IMR-90 (cell line): ENCODE measurements at regions not wholly inside any gene's neighbourhood (a gene's known extent, or its start where the extent isn't known, plus 50 kb on each side); places are given as distances from the start of the nearest gene placed in this dataset.
A peak's percentile ranks its signal among the peaks of the same experiment; 100 is the strongest.

Experiments used
- ATAC-seq: fragments of 200-7000 bp; cut with Tn5 transposase; 2 replicates; pipeline ENCODE4 v1.9.1; 2020; ENCODE audit warnings: low read depth, mild to moderate bottlenecking, moderate library complexity
- BruUV-seq: library from RNA; stranded (reverse); fragments of 400-500 nt; replicated peaks from 2 replicates; lab custom pipeline; 2021; lab: Mats Ljungman, UMichigan
- CTCF ChIA-PET: fragments of 300-600 bp; formaldehyde crosslinking; extraction: SDS; loops from one replicate; lab custom pipeline; 2021; ENCODE audit warnings: antibody characterized with exemption; lab: Yijun Ruan, JAX
- POLR2A ChIA-PET: fragments of 300-600 bp; sonication (Branson Sonifier 250); formaldehyde crosslinking; loops from one replicate; lab custom pipeline; 2022; ENCODE audit warnings: antibody characterized with exemption; ENCODE audit not compliant: unreplicated experiment; lab: Charles Lee
- DNase-seq: peaks from one replicate; pipeline ENCODE4 v3.0.0; 2013
- H2AFZ ChIP-seq: replicated peaks from 2 replicates; pipeline ENCODE3; 2013; ENCODE audit warnings: low read length, mild to moderate bottlenecking; ENCODE audit not compliant: poor library complexity
- H2AK5ac ChIP-seq: 2 replicates; pipeline ENCODE4 v1.6.1; 2013; ENCODE audit warnings: low read depth, low read length, inconsistent platforms
- H2AK9ac ChIP-seq: replicated peaks from 2 replicates; pipeline ENCODE3; 2013; ENCODE audit warnings: mild to moderate bottlenecking, low read depth, low read length, moderate library complexity; ENCODE audit not compliant: poor library complexity
- H2BK120ac ChIP-seq: 2 replicates; pipeline ENCODE4 v1.6.1; 2013; ENCODE audit warnings: low read depth, low read length, inconsistent platforms
- H2BK15ac ChIP-seq: 3 replicates; pipeline ENCODE4 v1.6.1; 2013; ENCODE audit warnings: low read depth, low read length, inconsistent platforms
- H2BK20ac ChIP-seq: 2 replicates; pipeline ENCODE4 v1.6.1; 2013; ENCODE audit warnings: low read depth, mild to moderate bottlenecking, inconsistent platforms, low read length, moderate library complexity
- H2BK5ac ChIP-seq: 2 replicates; pipeline ENCODE4 v1.6.1; 2013; ENCODE audit warnings: mild to moderate bottlenecking, low read depth, low read length, inconsistent platforms; ENCODE audit not compliant: poor library complexity, severe bottlenecking
- H3K14ac ChIP-seq: replicated peaks from 2 replicates; pipeline ENCODE4 v1.6.1; 2013; ENCODE audit warnings: low read depth, low read length, inconsistent platforms
- H3K18ac ChIP-seq: 2 replicates; pipeline ENCODE4 v1.6.1; 2013; ENCODE audit warnings: low read depth, low read length, control low read depth
- H3K23ac ChIP-seq: 2 replicates; pipeline ENCODE4 v1.6.1; 2013; ENCODE audit warnings: low read depth, low read length, inconsistent platforms
- H3K27ac ChIP-seq: 2 replicates; pipeline ENCODE4 v1.5.1; 2013; ENCODE audit warnings: mild to moderate bottlenecking, control low read depth, low read length; ENCODE audit not compliant: insufficient read depth
- H3K27me3 ChIP-seq: 2 replicates; pipeline ENCODE4 v1.6.1; 2013; ENCODE audit warnings: low read length; ENCODE audit not compliant: control insufficient read depth, insufficient read depth
- H3K36me3 ChIP-seq: 2 replicates; pipeline ENCODE4 v1.6.1; 2013; ENCODE audit warnings: low read length, mixed read lengths; ENCODE audit not compliant: control insufficient read depth, insufficient read depth
- H3K4ac ChIP-seq: 2 replicates; pipeline ENCODE4 v1.6.1; 2013; ENCODE audit warnings: low read depth, low read length, inconsistent platforms
- H3K4me1 ChIP-seq: 2 replicates; pipeline ENCODE4 v1.6.1; 2013; ENCODE audit warnings: low read length, mixed read lengths; ENCODE audit not compliant: control insufficient read depth, insufficient read depth
- H3K4me2 ChIP-seq: 2 replicates; pipeline ENCODE4 v1.6.1; 2013; ENCODE audit warnings: low read depth, mild to moderate bottlenecking, control low read depth, low read length, moderate library complexity
- H3K4me3 ChIP-seq: 2 replicates; pipeline ENCODE4 v1.5.1; 2013; ENCODE audit warnings: low read depth, mild to moderate bottlenecking, control low read depth, low read length, moderate library complexity; ENCODE audit not compliant: insufficient read depth
- H3K56ac ChIP-seq: 2 replicates; pipeline ENCODE4 v1.6.1; 2013; ENCODE audit warnings: low read length, inconsistent platforms; ENCODE audit not compliant: insufficient read depth; ENCODE audit errors: extremely low read depth
- H3K79me1 ChIP-seq, 2 experiments: 2 replicates each; pipeline ENCODE4 v1.6.1; 2013; ENCODE audit warnings: low read length in 2 of 2, inconsistent platforms in 1 of 2, low read depth in 1 of 2
- H3K9ac ChIP-seq: 2 replicates; pipeline ENCODE4 v1.6.1; 2013; ENCODE audit warnings: low read depth, low read length, control low read depth
- H3K9me1 ChIP-seq: 2 replicates; pipeline ENCODE4 v1.6.1; 2013; ENCODE audit warnings: low read length, inconsistent platforms; ENCODE audit not compliant: insufficient read depth
- H3K9me3 ChIP-seq: 2 replicates; pipeline ENCODE4 v1.6.1; 2013; ENCODE audit warnings: low read length; ENCODE audit not compliant: control insufficient read depth, insufficient read depth
- H4K20me1 ChIP-seq: 2 replicates; pipeline ENCODE4 v1.6.1; 2013; ENCODE audit warnings: low read length, inconsistent platforms; ENCODE audit not compliant: insufficient read depth
- H4K5ac ChIP-seq: 2 replicates; pipeline ENCODE4 v1.6.1; 2013; ENCODE audit warnings: mild to moderate bottlenecking, low read depth, low read length, control low read depth
- H4K8ac ChIP-seq, 2 experiments: 2 replicates each; pipeline ENCODE4 v1.6.1; 2013; ENCODE audit warnings: low read depth in 2 of 2, low read length in 2 of 2, control low read depth in 1 of 2, inconsistent platforms in 1 of 2
- H4K91ac ChIP-seq: 2 replicates; pipeline ENCODE4 v1.6.1; 2013; ENCODE audit warnings: low read depth, low read length, inconsistent platforms; ENCODE audit not compliant: insufficient read depth
- FOS ChIP-seq: fragments of 150-350 bp; IDR thresholded peaks from 2 replicates; pipeline ENCODE4 v1.6.1; 2016; ENCODE audit warnings: low read depth, low read length
- MAFK ChIP-seq: IDR thresholded peaks from 2 replicates; pipeline ENCODE4 v1.6.1; 2012; ENCODE audit warnings: low read depth, low read length, improper control_type of control experiment
- MAZ ChIP-seq: IDR thresholded peaks from 2 replicates; pipeline ENCODE4 v1.6.1; 2012; ENCODE audit warnings: low read depth, mild to moderate bottlenecking, low read length, improper control_type of control experiment, moderate library complexity, borderline replicate concordance
- NFE2L2 ChIP-seq: fragments of 150-350 bp; IDR thresholded peaks from 2 replicates; pipeline ENCODE4 v1.6.1; 2016; ENCODE audit warnings: low read depth, mild to moderate bottlenecking, low read length
- RFX5 ChIP-seq: IDR thresholded peaks from 2 replicates; pipeline ENCODE4 v1.8.0; 2012; ENCODE audit warnings: low read depth, mild to moderate bottlenecking, low read length, moderate library complexity
- WGBS, 2 experiments: methylation state at CpG; one replicate each; pipeline versions ENCODE4 v1.1.5 to v1.1.7; 2013; ENCODE audit warnings: missing lambda C conversion rate in 2 of 2; ENCODE audit not compliant: insufficient read length in 1 of 2; ENCODE audit errors: extremely low coverage in 2 of 2; 5-methylcytosine and 5-hydroxymethylcytosine counted together
- dilution Hi-C: fragments of 300-500 bp; cut with HindIII; formaldehyde crosslinking; loops from one replicate; pipeline ENCODE4 v1.14.3; 2018; ENCODE audit warnings: low sequenced_read_pairs; ENCODE audit not compliant: unreplicated experiment
- in situ Hi-C: fragments of 300-500 bp; cut with MboI; formaldehyde crosslinking; loops from 3 replicates; pipeline ENCODE4 v1.14.3; 2019; ENCODE audit warnings: low sequenced_read_pairs, inconsistent platforms, mixed read lengths
- intact Hi-C: fragments of 100-400 bp; cut with micrococcal nuclease; formaldehyde crosslinking; loops from 2 replicates; pipeline ENCODE4 v1.10.0; 2022
- TF ChIP-seq, protein P1 (sequence below): fragments of 150-350 bp; IDR thresholded peaks from 2 replicates; pipeline ENCODE4 v1.6.1; 2016; ENCODE audit warnings: low read depth, mild to moderate bottlenecking, low read length, moderate library complexity, borderline replicate concordance

DNA sequence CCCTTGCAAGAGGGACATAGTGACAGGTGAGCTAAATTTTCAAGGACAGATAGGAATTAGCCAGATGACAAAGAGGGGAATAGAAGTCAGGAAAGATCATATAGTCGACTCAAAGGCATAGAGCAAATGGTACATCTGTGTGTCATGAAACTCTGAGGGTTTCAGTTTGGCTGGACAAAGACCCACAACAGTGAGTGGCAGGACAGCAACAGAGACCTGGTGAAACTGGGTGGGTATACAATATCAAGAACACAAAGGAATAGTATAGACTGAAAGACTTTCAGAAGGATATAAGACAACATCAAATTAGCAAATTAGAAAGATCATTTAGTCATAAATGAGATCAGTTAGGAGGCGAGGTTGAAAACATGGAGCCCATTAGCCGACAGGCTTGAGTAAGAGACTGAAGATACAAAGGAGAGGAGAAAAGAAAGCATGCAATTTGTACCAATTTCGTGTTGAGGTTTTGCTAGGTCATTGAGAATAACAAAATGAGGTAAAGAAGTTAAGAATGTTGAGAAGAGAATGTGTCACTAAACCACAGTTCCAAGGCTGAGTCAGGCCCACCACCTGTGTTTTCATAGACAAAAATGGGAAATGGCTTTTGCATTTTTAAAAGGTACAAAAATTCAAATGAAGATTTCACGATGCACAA, 213.8 kb downstream of the HHIPL2 start:
- 0 out of 2 replicates have a peak overlapping the region, but pooled peaks have one; percentile 67 for H3K23ac ChIP-seq
- no peaks in the 10 kb centered on the region for H3K36me3 ChIP-seq
- in situ Hi-C loops (loop anchor here (10.0 kb wide), 1 partner anchor 61 kb away; no protein-coding TSS in a partner anchor), intact Hi-C loops (no loop called here), dilution Hi-C loops (no loop called here)
- no peak overlapping the region for H2AFZ ChIP-seq
- ATAC-seq (no peak), DNase-seq (peak; percentile 85)
- H4K20me1 ChIP-seq = no peaks in the 10 kb centered on the region
- H4K5ac ChIP-seq = peak overlapping the region; percentile 85; the same call in 1 of the 2 replicates
- no peaks in the 10 kb centered on the region for H3K79me1 ChIP-seq
- BruUV-seq = no TSS peak
- no peak overlapping the region for H3K4me3 ChIP-seq
- peak overlapping the region; percentile 95 for H4K91ac ChIP-seq
- H2BK20ac ChIP-seq = peak overlapping the region; percentile 99
- H2BK5ac ChIP-seq = peak overlapping the region; percentile 90
- peaks cover 13% of the 10 kb centered on the region for H3K4me1 ChIP-seq
- peak overlapping the region; percentile 97 for H2BK15ac ChIP-seq
- no peaks in the 10 kb centered on the region for H3K27me3 ChIP-seq
- H3K4ac ChIP-seq = peak overlapping the region; percentile 94
- ChIA-PET POLR2A (no interaction called here), CTCF (interaction anchor here (1.0 kb wide), 1 partner anchor 120 kb away, joined by 5 read pairs; no protein-coding TSS in a partner anchor)
- H3K56ac ChIP-seq = no peak overlapping the region
- peak overlapping the region; percentile 94 for H3K18ac ChIP-seq
- peak overlapping the region; percentile 97 for H2BK120ac ChIP-seq
- peak overlapping the region; percentile 20 to 90; a peak in 2 of 4 replicates for H4K8ac ChIP-seq
- TF ChIP-seq NFE2L2 (peak; percentile 32; the same call in 1 of the 2 replicates), MAFK (0 out of 2 replicates have a peak, but pooled peaks have one; percentile 11), RFX5 (no peak), MAZ (no peak), FOS (0 out of 2 replicates have a peak, but pooled peaks have one; percentile 17)
- TF ChIP-seq, protein P1, sequence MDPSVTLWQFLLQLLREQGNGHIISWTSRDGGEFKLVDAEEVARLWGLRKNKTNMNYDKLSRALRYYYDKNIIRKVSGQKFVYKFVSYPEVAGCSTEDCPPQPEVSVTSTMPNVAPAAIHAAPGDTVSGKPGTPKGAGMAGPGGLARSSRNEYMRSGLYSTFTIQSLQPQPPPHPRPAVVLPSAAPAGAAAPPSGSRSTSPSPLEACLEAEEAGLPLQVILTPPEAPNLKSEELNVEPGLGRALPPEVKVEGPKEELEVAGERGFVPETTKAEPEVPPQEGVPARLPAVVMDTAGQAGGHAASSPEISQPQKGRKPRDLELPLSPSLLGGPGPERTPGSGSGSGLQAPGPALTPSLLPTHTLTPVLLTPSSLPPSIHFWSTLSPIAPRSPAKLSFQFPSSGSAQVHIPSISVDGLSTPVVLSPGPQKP = no peak
- H3K9ac ChIP-seq = no peak overlapping the region
- H3K9me3 ChIP-seq = no peaks in the 10 kb centered on the region
- no peak overlapping the region for H3K27ac ChIP-seq
- no peak overlapping the region; the same call in 1 of the 2 replicates for H3K4me2 ChIP-seq
- H2AK5ac ChIP-seq = peak overlapping the region; percentile 55
- H3K14ac ChIP-seq = peak overlapping the region; percentile 89
- no peak overlapping the region for H2AK9ac ChIP-seq
- WGBS, 2 experiments = 59% methylated on average over 3 of the region's 5 CpGs; no CpG with 5 or more reads in 1 of the 2 experiments
- peaks cover 17% of the 10 kb centered on the region for H3K9me1 ChIP-seq
